ENCODE measurements at regions not wholly inside any gene's neighbourhood (a gene's known extent, or its start where the extent isn't known, plus 50 kb on each side); places are given as distances from the start of the nearest gene placed in this dataset.

- no peaks in the 10 kb centered on the region for H3K36me3 Mint-ChIP-seq
- peaks cover 1% of the 10 kb centered on the region for H3K27me3 Mint-ChIP-seq
- no peak overlapping the region for H3K27ac Mint-ChIP-seq
- peaks cover 0 to 3% (median 2%) of the 10 kb centered on the region in 3 donors for H3K9me3 Mint-ChIP-seq
- no peak overlapping the region for H3K4me3 Mint-ChIP-seq
- no peaks in the 10 kb centered on the region for H3K4me1 Mint-ChIP-seq
Measured at GRCh38 chr21:35352066-35352770, 303.1 kb upstream of the RUNX1 start.

GRCh38 chr21:35351434-35351833, 302.3 kb upstream of the RUNX1 start:
- H3K4me1 Mint-ChIP-seq: no peaks in the 10 kb centered on the region
- no peak overlapping the region for H3K4me3 Mint-ChIP-seq
- H3K36me3 Mint-ChIP-seq: no peaks in the 10 kb centered on the region
- H3K9me3 Mint-ChIP-seq: peaks cover 0 to 3% (median 2%) of the 10 kb centered on the region in 3 donors
- H3K27ac Mint-ChIP-seq: no peak overlapping the region
- H3K27me3 Mint-ChIP-seq: peaks cover 5% of the 10 kb centered on the region

- no peaks in the 10 kb centered on the region for H3K36me3 Mint-ChIP-seq
- peaks cover 5% of the 10 kb centered on the region for H3K27me3 Mint-ChIP-seq
- H3K4me1 Mint-ChIP-seq: no peaks in the 10 kb centered on the region
- H3K4me3 Mint-ChIP-seq: no peak overlapping the region
- H3K27ac Mint-ChIP-seq: no peak overlapping the region
- peaks cover 0 to 3% (median 2%) of the 10 kb centered on the region in 3 donors for H3K9me3 Mint-ChIP-seq
Measured at GRCh38 chr21:35350965-35351364, 301.9 kb upstream of the RUNX1 start.

GRCh38 chr21:35349376-35350080, 300.4 kb upstream of the RUNX1 start:
- Mint-ChIP-seq H3K27me3 (peaks cover 5% of the 10 kb centered on the region), H3K4me3 (no peak overlapping the region), H3K27ac (no peak overlapping the region), H3K4me1 (no peaks in the 10 kb centered on the region), H3K9me3 (peaks cover 0 to 2% (median 2%) of the 10 kb centered on the region in 3 donors), H3K36me3 (no peaks in the 10 kb centered on the region)

GRCh38 chr21:35348686-35349085, 299.6 kb upstream of the RUNX1 start:
- peaks cover 0 to 2% (median 0%) of the 10 kb centered on the region in 3 donors for H3K9me3 Mint-ChIP-seq
- H3K27me3 Mint-ChIP-seq: peaks cover 5% of the 10 kb centered on the region
- H3K27ac Mint-ChIP-seq: no peak overlapping the region
- no peak overlapping the region for H3K4me3 Mint-ChIP-seq
- no peaks in the 10 kb centered on the region for H3K4me1 Mint-ChIP-seq
- H3K36me3 Mint-ChIP-seq: no peaks in the 10 kb centered on the region

- Mint-ChIP-seq H3K4me1 (peaks cover 9 to 14% (median 10%) of the 10 kb centered on the region in 3 donors), H3K9me3 (no peaks in the 10 kb centered on the region), H3K36me3 (no peaks in the 10 kb centered on the region), H3K27me3 (peaks cover 7% of the 10 kb centered on the region), H3K27ac (no peak overlapping the region), H3K4me3 (no peak overlapping the region)
Measured at GRCh38 chr21:35346697-35347096, 297.6 kb upstream of the RUNX1 start.

- Mint-ChIP-seq H3K9me3 (no peaks in the 10 kb centered on the region), H3K36me3 (no peaks in the 10 kb centered on the region), H3K4me1 (peaks cover 9 to 14% (median 10%) of the 10 kb centered on the region in 3 donors)
Measured at GRCh38 chr21:35345954-35346353, 296.9 kb upstream of the RUNX1 start.

GRCh38 chr21:35344582-35344981, 295.5 kb upstream of the RUNX1 start:
- no peak overlapping the region for H3K27ac Mint-ChIP-seq
- H3K36me3 Mint-ChIP-seq: no peaks in the 10 kb centered on the region
- no peaks in the 10 kb centered on the region for H3K9me3 Mint-ChIP-seq
- no peak overlapping the region for H3K4me3 Mint-ChIP-seq
- H3K4me1 Mint-ChIP-seq: peaks cover 9 to 14% (median 10%) of the 10 kb centered on the region in 3 donors
- peaks cover 6% of the 10 kb centered on the region for H3K27me3 Mint-ChIP-seq

More at GRCh38 chr21:35345954-35346353, 296.9 kb upstream of the RUNX1 start:
- no peak overlapping the region for H3K27ac Mint-ChIP-seq
- no peak overlapping the region for H3K4me3 Mint-ChIP-seq
- peaks cover 7% of the 10 kb centered on the region for H3K27me3 Mint-ChIP-seq

- H3K27ac Mint-ChIP-seq: peak overlapping the region in 1 of 3 donors; percentile 57
Measured at GRCh38 chr21:35343046-35343819, 294.1 kb upstream of the RUNX1 start.

GRCh38 chr21:35342440-35342839, 293.3 kb upstream of the RUNX1 start:
- Mint-ChIP-seq H3K36me3 (no peaks in the 10 kb centered on the region), H3K9me3 (peaks cover 0 to 3% (median 0%) of the 10 kb centered on the region in 3 donors), H3K4me1 (peaks cover 9 to 14% (median 10%) of the 10 kb centered on the region in 3 donors), H3K4me3 (peak overlapping the region; percentile 1 to 86 (median 76)), H3K27ac (peak overlapping the region in 1 of 3 donors; percentile 14), H3K27me3 (peaks cover 6% of the 10 kb centered on the region)

More at GRCh38 chr21:35343046-35343819, 294.1 kb upstream of the RUNX1 start:
- peaks cover 6% of the 10 kb centered on the region for H3K27me3 Mint-ChIP-seq
- peaks cover 0 to 3% (median 0%) of the 10 kb centered on the region in 3 donors for H3K9me3 Mint-ChIP-seq
- H3K4me3 Mint-ChIP-seq: peak overlapping the region in 3 of 4 donors; percentile 72 to 86 (median 80)
- peaks cover 9 to 14% (median 10%) of the 10 kb centered on the region in 3 donors for H3K4me1 Mint-ChIP-seq
- no peaks in the 10 kb centered on the region for H3K36me3 Mint-ChIP-seq

- H3K4me3 Mint-ChIP-seq: no peak overlapping the region
- no peak overlapping the region for H3K27ac Mint-ChIP-seq
- peaks cover 9 to 14% (median 10%) of the 10 kb centered on the region in 3 donors for H3K4me1 Mint-ChIP-seq
- peaks cover 3% of the 10 kb centered on the region for H3K27me3 Mint-ChIP-seq
- H3K9me3 Mint-ChIP-seq: peaks cover 0 to 3% (median 0%) of the 10 kb centered on the region in 3 donors
- no peaks in the 10 kb centered on the region for H3K36me3 Mint-ChIP-seq
Measured at GRCh38 chr21:35340273-35340672, 291.2 kb upstream of the RUNX1 start.

GRCh38 chr21:35338881-35339632, 290.0 kb upstream of the RUNX1 start:
- Mint-ChIP-seq H3K27me3 (peaks cover 4% of the 10 kb centered on the region), H3K9me3 (peaks cover 0 to 3% (median 0%) of the 10 kb centered on the region in 3 donors), H3K27ac (no peak overlapping the region), H3K36me3 (no peaks in the 10 kb centered on the region), H3K4me3 (no peak overlapping the region), H3K4me1 (peaks cover 9 to 14% (median 10%) of the 10 kb centered on the region in 3 donors)

- no peaks in the 10 kb centered on the region for H3K36me3 Mint-ChIP-seq
- H3K27ac Mint-ChIP-seq: no peak overlapping the region
- H3K4me3 Mint-ChIP-seq: no peak overlapping the region
- H3K9me3 Mint-ChIP-seq: peaks cover 0 to 3% (median 0%) of the 10 kb centered on the region in 3 donors
- H3K27me3 Mint-ChIP-seq: peaks cover 2% of the 10 kb centered on the region
- peaks cover 6 to 11% (median 8%) of the 10 kb centered on the region in 3 donors for H3K4me1 Mint-ChIP-seq
Measured at GRCh38 chr21:35338281-35338680, 289.2 kb upstream of the RUNX1 start.

- no peaks in the 10 kb centered on the region for H3K36me3 Mint-ChIP-seq
- no peak overlapping the region for H3K4me3 Mint-ChIP-seq
- peaks cover 0 to 3% (median 0%) of the 10 kb centered on the region in 3 donors for H3K9me3 Mint-ChIP-seq
- peaks cover 1% of the 10 kb centered on the region for H3K27me3 Mint-ChIP-seq
- peaks cover 3 to 4% (median 3%) of the 10 kb centered on the region in 3 donors for H3K4me1 Mint-ChIP-seq
- H3K27ac Mint-ChIP-seq: no peak overlapping the region
Measured at GRCh38 chr21:35337573-35337972, 288.5 kb upstream of the RUNX1 start.

All from IgD-negative memory B cell (primary cell).